ENCODE measurements at regions not wholly inside any gene's neighbourhood (a gene's known extent, or its start where the extent isn't known, plus 50 kb on each side); places are given as distances from the start of the nearest gene placed in this dataset.

DNA sequence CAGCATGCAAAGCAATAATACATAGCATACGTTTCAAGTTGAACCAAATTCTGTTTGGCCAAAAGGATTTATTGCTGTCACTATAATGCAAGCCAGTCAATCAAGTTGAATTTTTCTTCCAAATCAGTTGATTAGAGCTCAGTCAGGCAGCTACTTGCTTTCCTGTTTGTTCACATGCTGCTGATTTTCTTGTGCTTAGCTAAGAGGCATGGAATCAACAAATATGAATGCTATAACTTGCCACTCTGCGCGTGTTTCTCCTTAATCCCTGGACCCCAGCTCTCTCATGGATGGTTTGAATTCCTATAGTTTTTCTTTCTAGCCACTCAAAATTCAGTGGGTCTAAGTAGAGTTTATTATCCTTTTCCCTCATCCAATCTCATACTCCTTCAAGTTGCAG is 311.3 kb downstream of the KLF5 start:
- FAIRE-seq: no peak

GRCh38 chr13:73369095-73369494 is 310.3 kb downstream of the KLF5 start:
- FAIRE-seq: no peak

GRCh38 chr13:73368608-73369007 is 309.8 kb downstream of the KLF5 start:
- no peak for FAIRE-seq

GRCh38 chr13:73367886-73368285 is 309.1 kb downstream of the KLF5 start:
- FAIRE-seq: no peak

DNA sequence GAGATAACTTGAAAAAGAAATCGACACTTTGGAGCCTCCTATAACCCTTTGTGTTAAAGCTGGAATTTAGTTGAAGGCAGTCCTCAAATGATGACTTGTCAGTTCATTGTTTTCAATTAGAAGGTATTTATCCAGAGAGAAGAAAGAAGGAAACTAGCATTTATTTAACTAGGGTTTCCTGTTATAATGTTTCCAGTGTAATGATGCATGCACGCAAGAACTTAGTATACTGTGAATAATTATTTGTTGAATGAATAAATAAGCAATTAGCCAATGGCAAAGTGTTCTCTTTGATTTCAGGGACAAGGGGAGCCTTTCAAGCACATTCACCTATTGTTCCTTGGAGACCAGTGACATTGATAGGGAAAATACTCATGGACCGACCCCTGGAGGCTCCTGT is 307.4 kb downstream of the KLF5 start:
- FAIRE-seq: no peak

DNA sequence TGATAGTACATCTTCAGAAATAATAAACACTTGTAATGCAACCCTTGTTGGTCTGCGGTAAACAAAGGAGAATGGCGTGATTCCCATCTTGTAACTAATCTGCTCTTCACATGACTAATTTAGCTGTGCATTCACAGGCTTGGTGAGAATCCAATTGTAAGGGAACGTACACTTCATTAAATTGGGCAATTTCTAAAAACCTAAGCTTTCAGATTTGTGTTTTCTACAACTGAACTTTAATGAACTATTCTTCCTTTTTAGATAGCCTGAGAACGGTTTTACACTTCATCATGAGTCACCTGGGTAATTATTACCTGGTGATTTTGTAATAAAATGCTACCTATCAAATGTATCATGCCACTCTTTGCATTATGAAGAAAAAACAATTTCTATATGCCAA is 306.9 kb downstream of the KLF5 start:
- no peak for FAIRE-seq

DNA sequence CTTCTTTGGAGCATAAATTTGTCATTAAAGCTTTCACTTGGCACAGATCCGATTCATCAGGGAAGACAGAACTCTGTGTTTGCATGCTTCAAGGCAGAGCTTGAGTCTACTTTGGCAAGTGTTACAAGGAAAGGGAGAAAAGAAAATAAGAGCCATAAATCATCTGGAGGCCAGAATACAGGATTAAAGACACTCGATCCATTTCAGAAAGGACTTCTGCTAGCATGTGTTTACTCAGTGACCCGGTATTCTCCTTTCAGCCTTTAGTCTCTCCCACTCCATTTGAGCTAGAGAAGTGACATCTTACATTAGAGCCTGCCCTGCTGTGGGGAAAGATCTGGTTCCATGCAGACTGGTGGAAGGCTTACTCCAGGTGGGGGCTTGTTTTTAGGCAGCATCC is 306.4 kb downstream of the KLF5 start:
- no peak for FAIRE-seq

- FAIRE-seq: no peak
These were observed 305.9 kb downstream of the KLF5 start for GRCh38 chr13:73364736-73365135.

DNA sequence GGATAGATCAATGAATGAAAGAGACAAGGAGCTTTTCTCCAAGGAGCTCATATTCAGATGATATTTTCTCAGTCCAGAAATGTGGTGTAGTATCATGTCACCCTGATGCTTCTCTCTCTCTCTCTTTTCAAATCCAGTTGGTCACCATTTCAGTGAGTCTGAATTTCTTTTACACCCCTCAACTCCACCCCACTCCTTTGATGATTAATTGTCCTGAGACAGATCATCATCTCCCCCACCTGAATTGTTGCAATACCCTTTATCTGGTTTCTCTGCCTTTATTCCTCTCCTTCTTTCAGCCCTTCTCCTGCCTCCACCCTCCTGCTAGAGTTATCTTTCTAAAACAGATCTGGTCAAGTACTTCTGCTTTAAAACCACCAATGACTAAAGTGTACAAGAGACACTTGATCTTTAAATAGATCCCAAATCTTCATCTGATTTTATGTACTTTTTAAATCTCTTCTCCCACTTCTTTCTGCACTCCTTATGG is 299.8 kb downstream of the KLF5 start:
- FAIRE-seq: no peak

GRCh38 chr13:73355134-73355533 is 296.3 kb downstream of the KLF5 start:
- no peak for FAIRE-seq

- FAIRE-seq: no peak
These were observed 292.9 kb downstream of the KLF5 start for GRCh38 chr13:73351730-73352129.

DNA sequence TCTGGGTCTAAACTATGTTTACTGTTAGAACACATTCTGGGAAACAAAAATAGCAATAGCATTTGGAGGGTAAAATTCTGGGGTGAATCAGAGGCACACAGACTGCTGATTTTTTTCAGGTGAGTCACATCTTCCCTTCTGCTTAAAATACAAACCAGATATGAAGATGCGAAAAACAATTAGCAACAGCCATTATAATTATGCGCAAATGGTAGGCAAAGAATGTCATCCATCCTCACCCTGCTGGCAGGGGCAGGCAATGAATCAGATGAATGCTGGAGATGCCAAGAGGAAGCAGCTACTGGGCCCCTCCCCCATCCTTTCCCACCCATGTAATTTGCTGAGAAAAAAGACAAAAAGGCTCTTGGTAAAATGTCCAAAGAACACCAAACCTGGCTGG is 282.9 kb downstream of the KLF5 start:
- FAIRE-seq: no peak

DNA sequence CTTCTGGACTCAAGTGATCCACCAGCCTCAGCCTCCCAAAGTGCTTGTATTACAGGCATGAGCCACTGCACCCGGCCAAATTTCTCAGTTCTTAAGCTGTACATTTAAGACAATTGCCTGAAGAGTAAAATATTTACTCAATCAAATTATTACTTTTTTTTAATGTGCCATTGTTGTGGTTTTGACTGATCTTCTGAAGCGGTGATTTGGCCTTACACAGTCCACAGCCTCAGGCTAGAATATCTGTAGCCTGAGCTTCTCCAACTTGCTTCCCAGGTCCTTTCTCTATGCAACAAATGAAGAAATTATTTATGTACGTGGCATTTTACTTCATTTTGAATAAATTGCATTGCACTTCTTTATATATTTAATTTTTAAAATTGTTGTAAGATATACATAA is 281.3 kb downstream of the KLF5 start:
- no peak for FAIRE-seq

- FAIRE-seq: no peak
These were observed 280.3 kb downstream of the KLF5 start for GRCh38 chr13:73339086-73339485.

- FAIRE-seq: no peak
These were observed 279.6 kb downstream of the KLF5 start for GRCh38 chr13:73338389-73338788.

GRCh38 chr13:73337532-73337931 is 278.7 kb downstream of the KLF5 start:
- no peak for FAIRE-seq

DNA sequence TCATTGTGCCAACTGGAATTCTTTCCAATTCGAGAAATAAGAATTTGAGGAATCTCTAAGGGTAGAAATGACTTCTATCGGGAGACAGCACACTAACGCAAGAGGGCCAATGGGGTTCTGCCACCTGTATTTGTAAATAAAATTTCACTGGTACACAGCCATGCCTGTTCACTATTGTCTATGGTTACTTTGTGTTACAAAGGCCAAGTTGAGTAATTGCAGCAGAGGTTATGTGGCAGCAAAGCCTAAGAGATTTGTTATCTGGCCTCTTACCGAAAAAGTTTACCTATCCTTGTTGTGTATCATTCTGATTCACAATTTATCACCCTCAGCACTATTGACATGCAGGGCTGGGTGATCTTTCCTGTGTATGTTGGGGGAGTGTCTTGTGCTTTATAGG is 278.0 kb downstream of the KLF5 start:
- no peak for FAIRE-seq

DNA sequence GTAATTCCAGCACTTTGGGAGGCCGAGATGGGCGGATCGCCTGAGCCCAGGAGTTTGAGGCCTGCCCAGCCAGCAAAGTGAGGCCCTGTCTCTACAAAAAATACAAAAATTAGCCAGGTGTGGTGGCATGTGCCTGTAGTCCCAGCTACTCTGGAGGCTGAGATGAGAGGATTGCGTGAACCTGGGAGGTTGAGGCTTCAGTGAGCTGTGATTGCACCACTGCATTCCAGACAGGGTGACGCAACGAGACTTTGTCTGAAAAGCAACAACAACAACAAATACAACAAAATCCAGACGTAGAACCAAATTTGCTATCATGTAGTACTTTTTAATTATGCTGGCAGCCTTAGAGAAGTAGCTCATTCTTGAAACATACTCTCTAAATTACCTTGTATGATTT is 277.1 kb downstream of the KLF5 start:
- FAIRE-seq: no peak

- no peak for FAIRE-seq
These were observed 276.4 kb downstream of the KLF5 start for GRCh38 chr13:73335210-73335609.

DNA sequence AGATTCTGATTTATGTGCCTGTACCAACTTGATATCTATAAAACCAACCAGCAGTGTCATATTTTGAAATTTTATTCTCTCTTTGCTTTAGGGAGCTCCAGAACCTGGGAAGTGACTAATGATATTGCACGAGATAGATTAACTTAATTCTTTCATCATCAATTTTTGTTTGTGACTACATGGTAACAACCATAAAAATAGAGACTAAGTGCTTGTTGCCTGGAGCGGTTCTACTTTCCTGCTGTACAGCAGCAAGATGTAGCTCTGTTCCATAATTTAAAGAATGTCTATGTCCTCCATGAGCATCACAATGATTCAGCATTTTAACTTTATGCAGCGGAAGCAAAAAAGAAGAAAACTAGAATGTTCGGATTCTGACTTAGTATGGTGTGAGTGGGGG is 275.6 kb downstream of the KLF5 start:
- FAIRE-seq: no peak

DNA sequence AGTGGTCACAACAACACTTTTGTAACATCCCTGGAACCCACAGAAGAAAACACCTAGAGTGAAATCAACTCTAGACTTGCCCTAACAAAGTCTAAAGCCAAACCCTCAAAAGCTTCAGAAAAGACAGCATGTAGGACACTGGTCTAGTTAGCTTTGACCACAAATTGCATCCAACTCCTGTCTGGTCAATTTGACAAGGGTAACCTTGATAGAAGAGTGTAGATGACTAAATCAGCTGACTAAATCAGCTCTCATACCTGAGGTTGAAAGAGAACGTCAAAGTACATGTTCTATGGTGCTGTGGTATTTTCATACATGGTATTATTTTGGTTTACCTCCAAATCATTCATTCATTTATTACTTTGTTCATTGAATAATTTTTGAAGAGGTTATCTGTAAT is 272.8 kb downstream of the KLF5 start:
- no peak for FAIRE-seq

DNA sequence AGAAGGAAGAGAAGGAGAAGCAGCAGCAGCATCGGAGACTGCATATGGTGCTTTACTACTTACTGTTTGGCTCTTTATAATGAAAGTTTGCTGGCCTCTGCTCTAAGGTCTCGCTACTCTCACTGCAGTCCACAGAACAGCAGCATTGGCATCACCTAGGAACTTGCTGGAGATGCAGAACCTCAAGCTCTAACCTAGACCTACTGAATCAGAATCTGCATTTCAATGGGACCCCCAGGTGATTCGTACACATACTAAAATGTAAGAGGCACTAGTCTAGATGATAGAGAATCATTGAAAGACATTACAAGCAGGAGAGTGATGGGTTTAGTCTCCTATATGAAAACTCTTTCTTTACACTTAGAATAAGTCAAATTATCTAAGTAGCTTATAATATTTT is 270.6 kb downstream of the KLF5 start:
- no peak for FAIRE-seq

GRCh38 chr13:73327579-73327978 is 268.8 kb downstream of the KLF5 start:
- no peak for FAIRE-seq

- FAIRE-seq: no peak
These were observed 267.1 kb downstream of the KLF5 start for GRCh38 chr13:73325723-73326558.
